Calu3 (cell line): ENCODE measurements at regions not wholly inside any gene's neighbourhood (a gene's known extent, or its start where the extent isn't known, plus 50 kb on each side); places are given as distances from the start of the nearest gene placed in this dataset.
"Not testable (repeated sequence)": the region's sequence is repeated elsewhere in the genome, so short reads cannot be mapped to it uniquely, and the experiment has no call there.

Source experiments
- BruUV-seq: library from RNA; stranded (reverse); fragments of 400-500 nt; replicated peaks from 2 replicates; lab custom pipeline; 2021; lab: Mats Ljungman, UMichigan
- CTCF ChIA-PET: fragments of 300-600 bp; sonication (Branson Sonifier 250); formaldehyde crosslinking; loops from one replicate; lab custom pipeline; 2022; ENCODE audit warnings: antibody characterized with exemption; lab: Charles Lee
- DNase-seq: peaks from one replicate; pipeline ENCODE4 v3.0.0; 2022
- H3K27ac Mint-ChIP-seq: one replicate; pipeline ENCODE4 v1.8.0; 2022; ENCODE audit warnings: mixed read lengths; ENCODE audit not compliant: unreplicated experiment
- H3K27me3 Mint-ChIP-seq: one replicate; pipeline ENCODE4 v1.8.0; 2022; ENCODE audit warnings: mixed read lengths; ENCODE audit not compliant: unreplicated experiment
- H3K36me3 Mint-ChIP-seq: one replicate; pipeline ENCODE4 v1.8.0; 2022; ENCODE audit warnings: mild to moderate bottlenecking, moderate library complexity, mixed read lengths; ENCODE audit not compliant: insufficient read depth, unreplicated experiment
- H3K4me1 Mint-ChIP-seq: one replicate; pipeline ENCODE4 v1.8.0; 2022; ENCODE audit warnings: mild to moderate bottlenecking, low read depth, mixed read lengths; ENCODE audit not compliant: unreplicated experiment
- H3K4me3 Mint-ChIP-seq: one replicate; pipeline ENCODE4 v1.8.0; 2022; ENCODE audit warnings: mild to moderate bottlenecking, low read depth, moderate library complexity, mixed read lengths; ENCODE audit not compliant: unreplicated experiment
- H3K9me3 Mint-ChIP-seq: one replicate; pipeline ENCODE4 v1.8.0; 2022; ENCODE audit warnings: low read depth, mixed read lengths; ENCODE audit not compliant: unreplicated experiment
- CTCF ChIP-seq: fragments of 200-600 bp; IDR thresholded peaks from one replicate; pipeline ENCODE4 v1.8.0; 2022; ENCODE audit warnings: antibody characterized with exemption; ENCODE audit not compliant: unreplicated experiment
- intact Hi-C: fragments of 100-400 bp; cut with micrococcal nuclease; formaldehyde crosslinking; loops from one replicate; pipeline ENCODE4 v1.10.0; 2022; ENCODE audit not compliant: unreplicated experiment

GRCh38 chr1:204775546-204775945 is 90.0 kb upstream of the LRRN2 start:
- BruUV-seq: no TSS peak
- no peak for TF ChIP-seq CTCF
- H3K4me1 Mint-ChIP-seq: no peaks in the 10 kb centered on the region
- no peak for DNase-seq
- CTCF ChIA-PET: interaction anchor here (0.6 kb wide), 1 partner anchor 1866 kb away, joined by 5 read pairs; no protein-coding TSS in a partner anchor
- no peak overlapping the region for H3K4me3 Mint-ChIP-seq
- intact Hi-C loops: no loop called here
- H3K27me3 Mint-ChIP-seq: peaks cover 84% of the 10 kb centered on the region
- no peaks in the 10 kb centered on the region for H3K9me3 Mint-ChIP-seq
- H3K36me3 Mint-ChIP-seq: no peaks in the 10 kb centered on the region
- H3K27ac Mint-ChIP-seq: no peak overlapping the region

GRCh38 chr1:204777591-204777990 is 92.1 kb upstream of the LRRN2 start:
- TF ChIP-seq CTCF: no peak
- CTCF ChIA-PET: no interaction called here

GRCh38 chr1:204780630-204781029 is 90.0 kb upstream of the NFASC start:
- Mint-ChIP-seq H3K4me1 (no peaks in the 10 kb centered on the region), H3K9me3 (no peaks in the 10 kb centered on the region), H3K36me3 (no peaks in the 10 kb centered on the region), H3K27ac (no peak overlapping the region), H3K27me3 (peaks cover 81% of the 10 kb centered on the region), H3K4me3 (no peak overlapping the region)
- intact Hi-C loops: no loop called here
- no TSS peak for BruUV-seq
- DNase-seq: no peak
- no peak for TF ChIP-seq CTCF
- CTCF ChIA-PET: interaction anchor here (1.3 to 1.8 kb wide), 2 partner anchors 11 to 236 kb away, joined by 3 read pairs; no protein-coding TSS in a partner anchor

More at GRCh38 chr1:204777591-204777990, 92.1 kb upstream of the LRRN2 start:
- BruUV-seq: no TSS peak
- no peak overlapping the region for H3K4me3 Mint-ChIP-seq
- DNase-seq: no peak
- H3K27ac Mint-ChIP-seq: no peak overlapping the region
- intact Hi-C loops: no loop called here
- no peaks in the 10 kb centered on the region for H3K36me3 Mint-ChIP-seq
- no peaks in the 10 kb centered on the region for H3K4me1 Mint-ChIP-seq
- H3K27me3 Mint-ChIP-seq: peaks cover 83% of the 10 kb centered on the region
- no peaks in the 10 kb centered on the region for H3K9me3 Mint-ChIP-seq

GRCh38 chr1:204782118-204782700 is 88.5 kb upstream of the NFASC start:
- no peak overlapping the region for H3K27ac Mint-ChIP-seq
- intact Hi-C loops: no loop called here
- no TSS peak for BruUV-seq
- peaks cover 81% of the 10 kb centered on the region for H3K27me3 Mint-ChIP-seq
- no peak for TF ChIP-seq CTCF
- CTCF ChIA-PET: interaction anchor here (1.3 to 1.8 kb wide), 2 partner anchors 25 to 237 kb away, joined by 3 to 7 read pairs; no protein-coding TSS in a partner anchor
- no peak overlapping the region for H3K4me3 Mint-ChIP-seq
- H3K4me1 Mint-ChIP-seq: no peaks in the 10 kb centered on the region
- no peaks in the 10 kb centered on the region for H3K36me3 Mint-ChIP-seq
- no peak for DNase-seq
- no peaks in the 10 kb centered on the region for H3K9me3 Mint-ChIP-seq

GRCh38 chr1:204785023-204785422 is 85.6 kb upstream of the NFASC start:
- H3K36me3 Mint-ChIP-seq, H3K4me1 Mint-ChIP-seq, BruUV-seq, CTCF ChIA-PET, H3K4me3 Mint-ChIP-seq, H3K9me3 Mint-ChIP-seq, intact Hi-C loops, H3K27ac Mint-ChIP-seq, DNase-seq: not testable (repeated sequence)
- peaks cover 97% of the 10 kb centered on the region for H3K27me3 Mint-ChIP-seq
